GM12878 (cell line): ENCODE measurements at regions not wholly inside any gene's neighbourhood (a gene's known extent, or its start where the extent isn't known, plus 50 kb on each side); places are given as distances from the start of the nearest gene placed in this dataset.

ENCODE experiments used
- ATAC-seq: fragments of 200-7000 bp; cut with Tn5 transposase; 3 replicates; pipeline ENCODE4 v1.9.1; 2020; ENCODE audit warnings: mild to moderate bottlenecking, moderate library complexity
- BruUV-seq: library from RNA; stranded (reverse); fragments of 400-500 nt; replicated peaks from 2 replicates; lab custom pipeline; 2021; lab: Mats Ljungman, UMichigan
- CTCF ChIA-PET: fragments of 300-600 bp; sonication (Branson Sonifier 250); formaldehyde crosslinking; extraction: SDS; loops from one replicate; lab custom pipeline; 2021; ENCODE audit warnings: inconsistent platforms; lab: Yijun Ruan, JAX
- POLR2A ChIA-PET: fragments of 350-600 bp; formaldehyde crosslinking; extraction: SDS; loops from one replicate; lab custom pipeline; 2021; ENCODE audit warnings: inconsistent platforms; lab: Charles Lee
- RAD21 ChIA-PET: fragments of 300-600 bp; sonication (Branson Sonifier 250); formaldehyde crosslinking; loops from one replicate; lab custom pipeline; 2023; ENCODE audit warnings: antibody characterized with exemption; ENCODE audit not compliant: unreplicated experiment; lab: Charles Lee
- SMC1A ChIA-PET: fragments of 300-600 bp; sonication (Branson Sonifier 250); formaldehyde crosslinking; loops from one replicate; lab custom pipeline; 2023; ENCODE audit not compliant: unreplicated experiment, uncharacterized antibody; lab: Charles Lee
- DNase-seq: peaks from one replicate; pipeline ENCODE4 v3.0.0-alpha.2; 2011; ENCODE audit warnings: low read depth, low spot score
- FAIRE-seq: peaks from 3 replicates; lab custom pipeline; 2011; peaks lifted over from hg19 to GRCh38; lab: Jason Lieb, UNC
- H2AFZ ChIP-seq: 2 replicates; pipeline ENCODE4 v1.6.0; 2011; ENCODE audit warnings: low read depth, low read length, control low read depth; ENCODE audit not compliant: control insufficient read depth
- H3K27ac ChIP-seq: 2 replicates; pipeline ENCODE4 v1.5.1; 2011; ENCODE audit warnings: control low read depth; ENCODE audit not compliant: control insufficient read depth, insufficient read depth
- H3K27me3 ChIP-seq, 2 experiments: replicated peaks in 1 of 2; 2 replicates each; pipeline versions ENCODE4 v1.6.0 to v1.6.1; 2011; ENCODE audit warnings: low read length in 1 of 2; ENCODE audit not compliant: control insufficient read depth in 2 of 2, insufficient read depth in 2 of 2
- H3K36me3 ChIP-seq, 2 experiments: 2 replicates each; pipeline ENCODE4 v1.5.1; 2011; ENCODE audit warnings: low read length in 1 of 2; ENCODE audit not compliant: control insufficient read depth in 2 of 2, insufficient read depth in 2 of 2
- H3K4me1 ChIP-seq: 2 replicates; pipeline ENCODE4 v1.6.1; 2011; ENCODE audit warnings: mild to moderate bottlenecking, low read length, moderate library complexity, mixed read lengths; ENCODE audit not compliant: control insufficient read depth, insufficient read depth
- H3K4me2 ChIP-seq: 2 replicates; pipeline ENCODE4 v1.6.0; 2011; ENCODE audit warnings: control low read depth; ENCODE audit not compliant: control insufficient read depth, insufficient read depth
- H3K4me3 ChIP-seq: fragments of 200-600 bp; sonication (generic); 2 replicates; pipeline ENCODE4 v1.5.1; 2016
- H3K79me2 ChIP-seq: 2 replicates; pipeline ENCODE4 v1.6.0; 2011; ENCODE audit warnings: low read length; ENCODE audit not compliant: control insufficient read depth, insufficient read depth
- H3K9ac ChIP-seq: 2 replicates; pipeline ENCODE4 v1.8.0; 2011; ENCODE audit warnings: low read length, control low read depth, mixed read lengths; ENCODE audit not compliant: control insufficient read depth, insufficient read depth
- H3K9me3 ChIP-seq: replicated peaks from 3 replicates; pipeline ENCODE4 v1.5.1; 2011; ENCODE audit warnings: mild to moderate bottlenecking, low read length; ENCODE audit not compliant: control insufficient read depth, insufficient read depth
- H4K20me1 ChIP-seq: 2 replicates; pipeline ENCODE4 v1.6.0; 2011; ENCODE audit not compliant: control insufficient read depth, insufficient read depth
- ESRRA ChIP-seq: IDR thresholded peaks from 2 replicates; pipeline ENCODE4 v1.6.1; 2012; ENCODE audit warnings: mild to moderate bottlenecking, low read length, improper control_type of control experiment
- FOXM1 ChIP-seq: IDR thresholded peaks from 2 replicates; pipeline ENCODE4 v1.6.1; 2012; ENCODE audit warnings: low read depth, mild to moderate bottlenecking, inconsistent platforms, low read length, moderate library complexity
- IKZF1 ChIP-seq: fragments of 450-650 bp; conservative IDR thresholded peaks from 2 replicates; pipeline ENCODE4 v1.6.1; 2017; ENCODE audit warnings: antibody characterized with exemption, mild to moderate bottlenecking
- JUND ChIP-seq: IDR thresholded peaks from 2 replicates; pipeline ENCODE4 v1.6.1; 2012; ENCODE audit warnings: low read depth, mild to moderate bottlenecking, low read length, improper control_type of control experiment, moderate library complexity
- MEF2B ChIP-seq: fragments of 450-650 bp; IDR thresholded peaks from 2 replicates; pipeline ENCODE4 v1.6.1; 2018; ENCODE audit warnings: mild to moderate bottlenecking, moderate library complexity; ENCODE audit not compliant: partially characterized antibody, poor library complexity, severe bottlenecking
- MXI1 ChIP-seq: fragments of 150-350 bp; IDR thresholded peaks from 2 replicates; pipeline ENCODE4 v1.6.1; 2011; ENCODE audit warnings: low read depth, mild to moderate bottlenecking, inconsistent platforms, low read length, improper control_type of control experiment
- RB1 ChIP-seq: fragments of 450-650 bp; formaldehyde crosslinking; IDR thresholded peaks from 2 replicates; pipeline ENCODE4 v1.6.1; 2017; ENCODE audit warnings: mild to moderate bottlenecking, borderline replicate concordance
- ZBTB33 ChIP-seq: fragments of 450-650 bp; IDR thresholded peaks from 2 replicates; pipeline ENCODE4 v1.6.1; 2017; ENCODE audit warnings: mild to moderate bottlenecking
- ZNF384 ChIP-seq: IDR thresholded peaks from 2 replicates; pipeline ENCODE4 v1.6.1; 2012; ENCODE audit warnings: low read depth, mild to moderate bottlenecking, low read length, improper control_type of control experiment, borderline replicate concordance
- WGBS: methylation state at CpG from one replicate; pipeline ENCODE4 v1.1.6; 2016; ENCODE audit warnings: low lambda C conversion rate; ENCODE audit not compliant: insufficient replicate concordance, insufficient coverage; ENCODE audit errors: missing lambda C conversion rate; 5-methylcytosine and 5-hydroxymethylcytosine counted together
- in situ Hi-C: fragments of 300-500 bp; cut with MboI; formaldehyde crosslinking; loops from 9 replicates; pipeline ENCODE4 v1.14.3; 2018; ENCODE audit warnings: mixed read lengths
- intact Hi-C: fragments of 100-400 bp; cut with micrococcal nuclease; formaldehyde crosslinking; loops from one replicate; pipeline ENCODE4 v1.14.2; 2022; ENCODE audit not compliant: unreplicated experiment
- TF ChIP-seq, protein P1 (sequence below): IDR thresholded peaks from 2 replicates; pipeline ENCODE4 v1.6.1; 2012; ENCODE audit warnings: low read depth, low read length, improper control_type of control experiment

DNA sequence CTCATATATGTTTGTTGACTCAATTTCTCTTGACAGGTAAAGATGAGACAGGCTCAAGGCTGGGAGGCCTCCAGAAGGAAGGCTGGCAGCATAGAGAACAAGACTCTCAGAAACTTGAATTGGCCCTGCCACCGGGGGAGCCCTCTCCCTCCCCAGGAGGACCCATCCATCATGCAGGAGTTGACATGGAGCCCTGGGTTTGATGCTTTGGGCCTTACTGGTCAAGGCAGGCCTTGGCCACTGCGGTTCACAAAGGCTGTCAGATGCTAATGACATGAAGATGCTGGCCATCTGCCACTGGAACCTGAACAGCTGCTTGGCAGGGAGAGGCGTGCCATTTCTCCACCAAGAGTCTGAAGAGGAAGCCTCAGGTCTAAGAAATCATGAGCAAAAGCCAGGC is 193.6 kb downstream of the MTCL1 start:
- H2AFZ ChIP-seq: no peak overlapping the region

More for the DNA sequence above, 193.6 kb downstream of the MTCL1 start:
- FAIRE-seq: no peak
- WGBS: 15% methylated on average over 3 of the region's 3 CpGs
- Histone ChIP-seq H3K27me3 (no peaks in the 10 kb centered on the region; a peak in 1 of 4 replicates), H3K9me3 (no peaks in the 10 kb centered on the region), H4K20me1 (no peaks in the 10 kb centered on the region), H3K9ac (no peak overlapping the region), H3K79me2 (no peaks in the 10 kb centered on the region), H3K4me2 (no peak overlapping the region), H3K4me1 (no peaks in the 10 kb centered on the region), H3K36me3 (no peaks in the 10 kb centered on the region), H3K27ac (no peak overlapping the region), H3K4me3 (no peak overlapping the region)
- BruUV-seq: no TSS peak
- ChIA-PET CTCF (no interaction called here), SMC1A (no interaction called here), POLR2A (no interaction called here), RAD21 (no interaction called here)
- intact Hi-C loops: no loop called here
- in situ Hi-C loops: no loop called here
- DNase-seq: no peak
- no peak for TF ChIP-seq ESRRA
- TF ChIP-seq MEF2B: no peak
- no peak for TF ChIP-seq RB1
- TF ChIP-seq ZBTB33: no peak
- no peak for TF ChIP-seq IKZF1
- TF ChIP-seq, protein P1, sequence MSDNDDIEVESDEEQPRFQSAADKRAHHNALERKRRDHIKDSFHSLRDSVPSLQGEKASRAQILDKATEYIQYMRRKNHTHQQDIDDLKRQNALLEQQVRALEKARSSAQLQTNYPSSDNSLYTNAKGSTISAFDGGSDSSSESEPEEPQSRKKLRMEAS: no peak
- TF ChIP-seq JUND: no peak
- no peak for TF ChIP-seq MXI1
- TF ChIP-seq FOXM1: no peak
- TF ChIP-seq ZNF384: no peak
- ATAC-seq: no peak
